Activated T-cell treated with anti-CD3 and anti-CD28 coated beads, Interleukin-2, amount 50 U/mL, for 4 hours (primary cell): ENCODE measurements at regions not wholly inside any gene's neighbourhood (a gene's known extent, or its start where the extent isn't known, plus 50 kb on each side); places are given as distances from the start of the nearest gene placed in this dataset.

Experiments
- ATAC-seq, 2 donors: fragments of 200-7000 bp; cut with Tn5 transposase; one replicate each; pipeline ENCODE4 v1.10.0; 2021
- DNase-seq: peaks from one replicate; pipeline ENCODE4 v3.0.0-alpha.2; 2020
- H3K27me3 Mint-ChIP-seq: one replicate; pipeline ENCODE4 v1.8.0; 2021; ENCODE audit warnings: low read depth, mixed read lengths
- H3K36me3 Mint-ChIP-seq: one replicate; pipeline ENCODE4 v1.8.0; 2022; ENCODE audit warnings: mixed read lengths; ENCODE audit not compliant: insufficient read depth
- H3K4me1 Mint-ChIP-seq: one replicate; pipeline ENCODE4 v1.8.0; 2021; ENCODE audit warnings: low read depth, mixed read lengths
- H3K4me3 Mint-ChIP-seq: one replicate; pipeline ENCODE4 v1.8.0; 2021; ENCODE audit warnings: mild to moderate bottlenecking, moderate library complexity, mixed read lengths
- H3K9me3 Mint-ChIP-seq: one replicate; pipeline ENCODE4 v1.8.0; 2021; ENCODE audit warnings: mixed read lengths

DNA sequence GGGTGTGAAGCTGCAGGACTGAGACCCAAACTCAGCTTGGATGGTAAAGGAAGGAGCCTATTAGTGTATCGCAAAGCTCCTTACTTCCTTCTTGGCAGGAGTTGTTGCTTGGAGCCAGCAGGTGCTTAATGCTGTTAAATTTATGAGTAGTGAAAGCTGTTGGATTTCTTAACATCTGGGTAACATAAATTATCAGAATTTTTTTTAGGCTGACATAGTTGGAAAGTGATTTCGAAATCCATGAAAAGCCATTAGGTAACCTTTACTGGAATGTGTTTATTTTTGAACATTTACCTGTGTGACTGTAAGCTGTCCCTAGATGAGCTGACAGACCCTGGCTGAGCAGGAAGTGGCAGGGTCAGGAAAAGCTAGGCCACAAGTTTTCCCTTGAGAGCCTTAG lies 470.4 kb upstream of the SLC35B3 start:
- Mint-ChIP-seq H3K36me3 (no peaks in the 10 kb centered on the region), H3K9me3 (peaks cover 3% of the 10 kb centered on the region), H3K4me3 (no peak overlapping the region), H3K4me1 (no peaks in the 10 kb centered on the region), H3K27me3 (no peaks in the 10 kb centered on the region)
- ATAC-seq (no peak), DNase-seq (no peak)

GRCh38 chr6:8904754-8905153 lies 469.4 kb upstream of the SLC35B3 start:
- DNase-seq: no peak
- ATAC-seq: no peak
- Mint-ChIP-seq H3K4me1 (no peaks in the 10 kb centered on the region), H3K4me3 (no peak overlapping the region), H3K9me3 (peaks cover 3% of the 10 kb centered on the region), H3K36me3 (no peaks in the 10 kb centered on the region), H3K27me3 (no peaks in the 10 kb centered on the region)

DNA sequence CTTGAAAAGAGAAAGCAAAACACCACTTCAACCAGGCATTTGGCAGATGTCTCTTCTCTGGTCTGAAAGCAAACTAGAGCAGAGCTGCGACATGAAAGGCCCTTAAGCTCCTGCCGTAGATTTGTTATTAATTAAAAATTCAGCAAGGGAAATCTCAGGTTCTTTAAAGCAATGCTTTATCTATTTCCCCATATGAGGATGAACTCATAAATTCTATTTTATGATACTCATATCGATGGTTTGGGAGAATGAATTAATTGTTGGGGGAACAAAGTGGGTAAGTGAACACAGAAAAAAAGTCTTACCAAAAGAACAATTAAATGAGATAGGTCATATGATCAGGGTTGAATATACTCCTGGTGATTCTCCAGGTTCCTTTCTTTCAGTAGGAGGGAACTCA lies 464.7 kb upstream of the SLC35B3 start:
- no peak for DNase-seq
- Mint-ChIP-seq H3K9me3 (peaks cover 6% of the 10 kb centered on the region), H3K36me3 (no peaks in the 10 kb centered on the region), H3K4me3 (no peak overlapping the region), H3K4me1 (no peaks in the 10 kb centered on the region), H3K27me3 (no peaks in the 10 kb centered on the region)
- no peak for ATAC-seq

- Mint-ChIP-seq H3K4me3 (no peak overlapping the region), H3K9me3 (no peaks in the 10 kb centered on the region), H3K4me1 (no peaks in the 10 kb centered on the region), H3K27me3 (no peaks in the 10 kb centered on the region), H3K36me3 (no peaks in the 10 kb centered on the region)
- DNase-seq (no peak), ATAC-seq (no peak)
Observed at GRCh38 chr6:8889514-8889913, 454.2 kb upstream of the SLC35B3 start.

GRCh38 chr6:8888468-8888867 lies 453.1 kb upstream of the SLC35B3 start:
- Mint-ChIP-seq H3K27me3 (no peaks in the 10 kb centered on the region), H3K4me1 (no peaks in the 10 kb centered on the region), H3K4me3 (no peak overlapping the region), H3K9me3 (peaks cover 3% of the 10 kb centered on the region), H3K36me3 (no peaks in the 10 kb centered on the region)
- ATAC-seq (no peak), DNase-seq (no peak)

DNA sequence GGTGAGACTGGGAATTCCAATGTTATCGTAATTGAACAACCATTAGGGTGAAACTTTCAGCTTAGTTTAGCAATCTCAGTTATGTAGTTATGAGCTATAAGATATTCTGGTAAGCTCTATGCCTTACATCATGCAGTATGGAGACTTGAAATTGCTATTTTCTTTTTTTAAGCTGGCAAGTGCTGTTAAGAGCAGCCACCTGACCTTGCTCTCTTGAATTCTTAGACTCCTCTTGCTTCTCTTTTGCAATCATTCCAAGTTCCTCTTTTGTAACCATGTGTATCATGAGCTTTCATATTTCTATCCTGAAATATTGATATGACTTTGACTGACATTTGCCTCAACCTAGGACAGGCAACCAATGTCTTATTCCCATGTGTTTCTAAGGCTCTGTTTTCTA lies 446.3 kb upstream of the SLC35B3 start:
- DNase-seq (no peak), ATAC-seq (no peak)
- H3K9me3 Mint-ChIP-seq: peaks cover 3% of the 10 kb centered on the region
- H3K27me3 Mint-ChIP-seq: no peaks in the 10 kb centered on the region
- no peaks in the 10 kb centered on the region for H3K36me3 Mint-ChIP-seq
- H3K4me3 Mint-ChIP-seq: no peak overlapping the region
- no peaks in the 10 kb centered on the region for H3K4me1 Mint-ChIP-seq

DNA sequence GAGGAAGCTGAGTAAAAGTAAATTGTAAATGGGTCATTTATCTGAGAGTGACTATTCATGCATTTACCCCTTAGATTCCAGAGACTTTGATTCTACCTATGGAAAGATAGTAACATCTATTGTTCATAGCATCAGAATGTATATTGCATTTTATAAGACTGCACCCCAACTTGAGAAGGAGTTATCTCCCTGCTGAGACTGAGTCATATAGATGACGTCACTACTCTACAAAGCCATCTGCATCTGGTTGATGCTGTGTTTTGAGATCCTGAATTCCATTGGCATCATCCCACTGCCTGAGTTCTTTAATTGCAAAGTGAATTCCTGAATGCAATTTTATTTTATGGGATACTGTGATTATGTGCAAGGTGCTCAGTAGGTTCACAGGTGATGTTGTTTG lies 444.0 kb upstream of the SLC35B3 start:
- DNase-seq (no peak), ATAC-seq (no peak)
- H3K27me3 Mint-ChIP-seq: no peaks in the 10 kb centered on the region
- no peak overlapping the region for H3K4me3 Mint-ChIP-seq
- no peaks in the 10 kb centered on the region for H3K36me3 Mint-ChIP-seq
- H3K4me1 Mint-ChIP-seq: no peaks in the 10 kb centered on the region
- peaks cover 3% of the 10 kb centered on the region for H3K9me3 Mint-ChIP-seq

- DNase-seq: no peak
- H3K36me3 Mint-ChIP-seq: no peaks in the 10 kb centered on the region
- H3K4me1 Mint-ChIP-seq: no peaks in the 10 kb centered on the region
Observed at GRCh38 chr6:8875986-8876385, 440.6 kb upstream of the SLC35B3 start.

GRCh38 chr6:8872589-8872988 lies 437.2 kb upstream of the SLC35B3 start:
- DNase-seq (no peak), ATAC-seq (no peak)
- Mint-ChIP-seq H3K4me3 (no peak overlapping the region), H3K4me1 (no peaks in the 10 kb centered on the region), H3K36me3 (no peaks in the 10 kb centered on the region), H3K9me3 (no peaks in the 10 kb centered on the region), H3K27me3 (no peaks in the 10 kb centered on the region)

More at GRCh38 chr6:8875986-8876385, 440.6 kb upstream of the SLC35B3 start:
- ATAC-seq: no peak
- Mint-ChIP-seq H3K4me3 (no peak overlapping the region), H3K9me3 (no peaks in the 10 kb centered on the region), H3K27me3 (no peaks in the 10 kb centered on the region)

GRCh38 chr6:8865451-8865850 lies 430.1 kb upstream of the SLC35B3 start:
- DNase-seq (no peak), ATAC-seq (no peak)
- no peak overlapping the region for H3K4me3 Mint-ChIP-seq
- no peaks in the 10 kb centered on the region for H3K4me1 Mint-ChIP-seq
- H3K9me3 Mint-ChIP-seq: no peaks in the 10 kb centered on the region
- no peaks in the 10 kb centered on the region for H3K27me3 Mint-ChIP-seq
- no peaks in the 10 kb centered on the region for H3K36me3 Mint-ChIP-seq

GRCh38 chr6:8860671-8861070 lies 425.3 kb upstream of the SLC35B3 start:
- DNase-seq: no peak
- Mint-ChIP-seq H3K4me1 (no peaks in the 10 kb centered on the region), H3K36me3 (no peaks in the 10 kb centered on the region), H3K27me3 (no peaks in the 10 kb centered on the region), H3K4me3 (no peak overlapping the region), H3K9me3 (no peaks in the 10 kb centered on the region)
- no peak for ATAC-seq

DNA sequence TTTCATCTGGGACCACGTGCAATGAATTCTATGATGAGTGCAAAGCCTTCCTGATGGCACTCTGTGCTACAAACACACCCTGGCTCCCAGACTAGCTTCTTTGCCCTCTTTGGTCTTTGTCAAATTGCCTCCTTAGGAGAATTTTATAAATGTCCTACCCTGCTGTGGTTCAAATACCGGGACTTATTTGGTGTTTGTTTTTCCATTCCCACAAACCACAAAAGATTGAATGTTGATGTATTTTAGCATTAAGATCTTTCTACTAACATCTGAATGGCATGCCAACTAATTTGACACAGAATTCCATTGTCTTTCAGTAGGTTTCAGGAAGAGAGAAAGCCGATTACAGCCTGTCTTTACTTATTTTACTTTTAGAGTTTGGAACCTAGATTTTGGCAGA lies 424.2 kb upstream of the SLC35B3 start:
- H3K9me3 Mint-ChIP-seq: no peaks in the 10 kb centered on the region
- no peaks in the 10 kb centered on the region for H3K4me1 Mint-ChIP-seq
- no peak for ATAC-seq
- no peaks in the 10 kb centered on the region for H3K27me3 Mint-ChIP-seq
- no peak for DNase-seq
- no peaks in the 10 kb centered on the region for H3K36me3 Mint-ChIP-seq
- H3K4me3 Mint-ChIP-seq: no peak overlapping the region

- no peaks in the 10 kb centered on the region for H3K36me3 Mint-ChIP-seq
- ATAC-seq (no peak), DNase-seq (no peak)
- H3K4me1 Mint-ChIP-seq: no peaks in the 10 kb centered on the region
- no peaks in the 10 kb centered on the region for H3K27me3 Mint-ChIP-seq
- H3K9me3 Mint-ChIP-seq: no peaks in the 10 kb centered on the region
- no peak overlapping the region for H3K4me3 Mint-ChIP-seq
Observed at GRCh38 chr6:8858854-8859331, 423.5 kb upstream of the SLC35B3 start.

GRCh38 chr6:8857160-8857559 lies 421.8 kb upstream of the SLC35B3 start:
- no peak for DNase-seq
- Mint-ChIP-seq H3K4me1 (no peaks in the 10 kb centered on the region), H3K27me3 (no peaks in the 10 kb centered on the region), H3K9me3 (no peaks in the 10 kb centered on the region), H3K4me3 (no peak overlapping the region), H3K36me3 (no peaks in the 10 kb centered on the region)
- ATAC-seq: no peak

DNA sequence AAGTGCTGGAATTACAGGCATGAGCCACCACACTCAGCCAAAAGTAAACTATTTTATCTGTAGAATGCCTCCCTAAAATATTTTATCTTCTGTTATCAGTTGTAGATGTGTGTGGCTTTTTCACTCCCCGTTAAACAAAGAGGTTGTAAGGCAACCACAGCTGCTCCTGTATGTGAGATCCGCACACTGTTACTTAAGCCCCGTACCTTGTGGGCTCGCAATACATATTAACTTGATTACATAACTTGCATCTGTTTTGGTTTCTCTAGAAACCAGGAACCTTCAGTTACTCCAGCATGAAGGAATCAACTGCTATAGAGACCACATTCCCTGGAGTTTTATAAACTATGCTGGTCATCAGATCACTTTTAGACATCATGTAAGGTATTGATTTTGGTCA lies 420.1 kb upstream of the SLC35B3 start:
- Mint-ChIP-seq H3K27me3 (no peaks in the 10 kb centered on the region), H3K4me1 (no peaks in the 10 kb centered on the region), H3K4me3 (no peak overlapping the region), H3K9me3 (no peaks in the 10 kb centered on the region), H3K36me3 (no peaks in the 10 kb centered on the region)
- DNase-seq (no peak), ATAC-seq (no peak)

GRCh38 chr6:8852332-8852731 lies 417.0 kb upstream of the SLC35B3 start:
- no peak overlapping the region for H3K4me3 Mint-ChIP-seq
- no peaks in the 10 kb centered on the region for H3K4me1 Mint-ChIP-seq
- ATAC-seq: no peak
- no peaks in the 10 kb centered on the region for H3K27me3 Mint-ChIP-seq
- H3K36me3 Mint-ChIP-seq: no peaks in the 10 kb centered on the region
- no peak for DNase-seq
- H3K9me3 Mint-ChIP-seq: peaks cover 11% of the 10 kb centered on the region
